ENCODE measurements at regions not wholly inside any gene's neighbourhood (a gene's known extent, or its start where the extent isn't known, plus 50 kb on each side); places are given as distances from the start of the nearest gene placed in this dataset.

- no TSS peak for BruUV-seq (replicated peaks)
- intact Hi-C loops (cut with micrococcal nuclease) (no loop called here), dilution Hi-C loops (cut with MboI; ENCODE audit: extremely low pct_ligation_motif_present, low sequenced_read_pairs) (no loop called here)
- no peaks in the 10 kb centered on the region for H3K9me1 ChIP-seq (replicated peaks; ENCODE audit: control insufficient read depth, extremely low read depth, insufficient read depth, low read length)
- POLR2A ChIA-PET, result no interaction called here
- H2AFZ ChIP-seq (ENCODE audit: low read depth, low read length), result no peak overlapping the region
- H3K9me3 ChIP-seq (replicated peaks; ENCODE audit: control insufficient read depth, insufficient read depth, low read length), result peaks cover 2% of the 10 kb centered on the region
- no peak overlapping the region for H3K9ac ChIP-seq (replicated peaks; ENCODE audit: extremely low read depth, insufficient read depth, low read length)
- H3K36me3 ChIP-seq (ENCODE audit: control insufficient read depth in 2 of 2, extremely low read depth in 1 of 2, insufficient read depth in 2 of 2, low read length in 2 of 2), result no peaks in the 10 kb centered on the region
- no peaks in the 10 kb centered on the region for H4K20me1 ChIP-seq (replicated peaks; ENCODE audit: control insufficient read depth, extremely low read depth, insufficient read depth, low read length)
- no peak overlapping the region for H3K27ac ChIP-seq (ENCODE audit: insufficient read depth, low read depth, low read length)
- H3K79me2 ChIP-seq (ENCODE audit: control insufficient read depth, insufficient read depth, low read length), result no peaks in the 10 kb centered on the region
- FAIRE-seq, result no peak
- no peak overlapping the region for H3K4me3 ChIP-seq (replicated peaks in 1 of 3; ENCODE audit: insufficient read depth in 1 of 3, low read depth in 1 of 3, low read length in 3 of 3)
- no peak overlapping the region for H3K4me2 ChIP-seq (ENCODE audit: insufficient read depth, low read length)
- no peaks in the 10 kb centered on the region for H3K27me3 ChIP-seq (ENCODE audit: control insufficient read depth in 2 of 2, insufficient read depth in 2 of 2, low read length in 2 of 2)
- TF ChIP-seq MYC (IDR thresholded peaks at IDR 0.05; ENCODE audit: low read depth, low read length) (no peak), POLR2AphosphoS5 (IDR thresholded peaks at IDR 0.05; ENCODE audit: insufficient read depth, low read depth, low read length) (no peak), GATA2 (IDR thresholded peaks at IDR 0.05; ENCODE audit: insufficient read depth, insufficient read length, low read depth, low read length) (no peak), MAX (IDR thresholded peaks at IDR 0.05; ENCODE audit: insufficient read depth, insufficient read length) (no peak), JUN (IDR thresholded peaks at IDR 0.05; ENCODE audit: borderline replicate concordance, insufficient read depth, insufficient read length, low read depth) (no peak), FOS (IDR thresholded peaks at IDR 0.05; ENCODE audit: borderline replicate concordance, insufficient read depth, low read length) (no peak), POLR2A (IDR thresholded peaks at IDR 0.05; ENCODE audit: low read depth, low read length) (no peak), CTCF (IDR thresholded peaks at IDR 0.05; ENCODE audit: extremely low read depth in 1 of 2, insufficient read depth in 1 of 2, low read depth in 1 of 2, low read length in 2 of 2) (no peak), EZH2 (IDR thresholded peaks at IDR 0.05; ENCODE audit: borderline replicate concordance, low read depth, low read length, severe bottlenecking) (no peak)
- CTCF ChIA-PET, result no interaction called here
- no peak for DNase-seq (ENCODE audit: low read depth, low spot score)
- no peaks in the 10 kb centered on the region for H3K4me1 ChIP-seq (ENCODE audit: control insufficient read depth, extremely low read depth, insufficient read depth, low read length)
These were observed 801.1 kb upstream of the RAB6C start for GRCh38 chr2:129178356-129178755.
